ENCODE measurements at regions not wholly inside any gene's neighbourhood (a gene's known extent, or its start where the extent isn't known, plus 50 kb on each side); places are given as distances from the start of the nearest gene placed in this dataset.

DNA sequence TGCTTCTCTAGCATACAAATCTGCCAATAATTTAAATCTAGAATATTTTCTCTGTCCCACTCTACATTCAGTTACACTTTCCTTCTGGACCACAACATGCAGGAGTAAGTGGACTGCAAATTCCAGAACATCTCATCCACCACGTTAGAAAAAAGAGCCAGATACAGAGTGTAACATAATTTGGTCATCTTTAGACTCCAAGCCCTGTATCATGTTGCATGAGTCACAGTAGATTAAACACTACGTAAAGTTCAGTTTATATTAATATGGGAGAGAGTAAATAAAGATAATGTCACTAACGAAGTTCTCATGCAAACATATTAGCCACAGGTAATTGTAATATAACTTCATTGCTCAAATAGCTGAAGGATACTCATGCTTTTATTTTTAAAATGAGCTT is 327.0 kb downstream of the C6orf118 start:
- Mint-ChIP-seq H3K4me1 (ENCODE audit: insufficient read depth, unreplicated experiment) (no peaks in the 10 kb centered on the region), H3K4me3 (ENCODE audit: unreplicated experiment) (no peak overlapping the region), H3K36me3 (ENCODE audit: insufficient read depth, unreplicated experiment) (no peaks in the 10 kb centered on the region), H3K27ac (ENCODE audit: low read depth, unreplicated experiment) (no peak overlapping the region), H3K9me3 (ENCODE audit: unreplicated experiment) (peaks cover 5% of the 10 kb centered on the region), H3K27me3 (ENCODE audit: insufficient read depth, unreplicated experiment) (no peaks in the 10 kb centered on the region)
- intact Hi-C loops (cut with micrococcal nuclease), result no loop called here
- BruUV-seq (replicated peaks), result no TSS peak
- POLR2A ChIA-PET, result interaction anchor here (0.5 kb wide), 1 partner anchor 1679 kb away, joined by 3 read pairs; no protein-coding TSS in a partner anchor
- CTCF ChIA-PET, result interaction anchor here (0.6 kb wide), 1 partner anchor 405 kb away, joined by 3 read pairs; no protein-coding TSS in a partner anchor
- TF ChIP-seq, protein P1, sequence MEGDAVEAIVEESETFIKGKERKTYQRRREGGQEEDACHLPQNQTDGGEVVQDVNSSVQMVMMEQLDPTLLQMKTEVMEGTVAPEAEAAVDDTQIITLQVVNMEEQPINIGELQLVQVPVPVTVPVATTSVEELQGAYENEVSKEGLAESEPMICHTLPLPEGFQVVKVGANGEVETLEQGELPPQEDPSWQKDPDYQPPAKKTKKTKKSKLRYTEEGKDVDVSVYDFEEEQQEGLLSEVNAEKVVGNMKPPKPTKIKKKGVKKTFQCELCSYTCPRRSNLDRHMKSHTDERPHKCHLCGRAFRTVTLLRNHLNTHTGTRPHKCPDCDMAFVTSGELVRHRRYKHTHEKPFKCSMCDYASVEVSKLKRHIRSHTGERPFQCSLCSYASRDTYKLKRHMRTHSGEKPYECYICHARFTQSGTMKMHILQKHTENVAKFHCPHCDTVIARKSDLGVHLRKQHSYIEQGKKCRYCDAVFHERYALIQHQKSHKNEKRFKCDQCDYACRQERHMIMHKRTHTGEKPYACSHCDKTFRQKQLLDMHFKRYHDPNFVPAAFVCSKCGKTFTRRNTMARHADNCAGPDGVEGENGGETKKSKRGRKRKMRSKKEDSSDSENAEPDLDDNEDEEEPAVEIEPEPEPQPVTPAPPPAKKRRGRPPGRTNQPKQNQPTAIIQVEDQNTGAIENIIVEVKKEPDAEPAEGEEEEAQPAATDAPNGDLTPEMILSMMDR (IDR thresholded peaks at IDR 0.05; ENCODE audit: unreplicated experiment), result no peak
- DNase-seq (ENCODE audit: unreplicated experiment), result no peak

DNA sequence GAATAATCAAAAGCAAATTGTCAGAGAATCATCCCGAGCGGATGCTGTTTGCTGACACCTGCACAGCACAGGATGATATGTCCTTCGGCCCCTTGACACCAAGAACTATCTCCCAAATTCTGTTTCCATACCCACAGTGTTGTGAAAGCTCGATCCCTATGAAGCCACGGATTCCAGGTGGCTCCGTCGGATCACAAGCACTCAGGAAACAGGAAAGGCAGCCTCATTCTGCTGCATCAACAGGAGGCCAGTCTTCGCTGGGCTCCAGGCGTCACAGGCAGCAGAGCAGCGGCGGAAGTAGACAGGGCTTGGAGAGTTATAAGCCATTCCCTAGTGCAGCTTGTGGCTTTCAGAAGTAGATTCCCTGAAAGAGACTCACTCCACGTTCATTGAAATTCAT is 342.3 kb downstream of the C6orf118 start:
- H3K27me3 Mint-ChIP-seq (ENCODE audit: insufficient read depth, unreplicated experiment), result no peaks in the 10 kb centered on the region
- H3K27ac Mint-ChIP-seq (ENCODE audit: low read depth, unreplicated experiment), result no peak overlapping the region
- DNase-seq (ENCODE audit: unreplicated experiment), result no peak
- no TSS peak for BruUV-seq (replicated peaks)
- ChIA-PET CTCF (no interaction called here), POLR2A (interaction anchor here (0.5 to 1.1 kb wide), 2 partner anchors 215 to 792 kb away, joined by 3 to 4 read pairs; no protein-coding TSS in a partner anchor)
- intact Hi-C loops (cut with micrococcal nuclease), result no loop called here
- TF ChIP-seq, protein P1 (IDR thresholded peaks at IDR 0.05; ENCODE audit: unreplicated experiment), result no peak
- H3K4me3 Mint-ChIP-seq (ENCODE audit: unreplicated experiment), result no peak overlapping the region
- H3K36me3 Mint-ChIP-seq (ENCODE audit: insufficient read depth, unreplicated experiment), result no peaks in the 10 kb centered on the region
- no peaks in the 10 kb centered on the region for H3K9me3 Mint-ChIP-seq (ENCODE audit: unreplicated experiment)
- H3K4me1 Mint-ChIP-seq (ENCODE audit: insufficient read depth, unreplicated experiment), result no peaks in the 10 kb centered on the region

DNA sequence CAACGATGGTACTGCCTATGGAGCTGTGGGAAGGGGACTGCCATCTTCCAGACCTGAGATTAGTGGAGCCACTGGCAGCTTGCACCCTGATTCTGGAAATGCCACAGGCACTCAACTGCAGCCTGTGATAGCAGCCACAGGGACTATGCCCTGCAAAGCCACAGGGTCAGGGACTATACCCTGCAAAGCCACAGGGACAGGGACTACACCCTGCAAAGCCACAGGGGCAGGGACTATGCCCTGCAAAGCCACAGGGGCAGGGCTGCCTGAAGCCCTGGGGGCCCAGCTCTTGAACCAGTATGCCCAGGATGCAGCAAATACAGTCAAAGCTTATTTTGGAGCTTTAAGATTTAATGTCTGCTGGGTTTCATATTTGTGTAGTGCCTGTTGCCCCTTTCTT is 346.6 kb downstream of the C6orf118 start:
- Mint-ChIP-seq H3K9me3 (ENCODE audit: unreplicated experiment) (no peaks in the 10 kb centered on the region), H3K36me3 (ENCODE audit: insufficient read depth, unreplicated experiment) (no peaks in the 10 kb centered on the region), H3K4me3 (ENCODE audit: unreplicated experiment) (no peak overlapping the region), H3K27ac (ENCODE audit: low read depth, unreplicated experiment) (no peak overlapping the region), H3K4me1 (ENCODE audit: insufficient read depth, unreplicated experiment) (no peaks in the 10 kb centered on the region), H3K27me3 (ENCODE audit: insufficient read depth, unreplicated experiment) (no peaks in the 10 kb centered on the region)
- BruUV-seq (replicated peaks), result no TSS peak
- ChIA-PET CTCF (interaction anchor here (0.7 kb wide), 2 partner anchors 51 to 180 kb away, joined by 3 to 4 read pairs; no protein-coding TSS in a partner anchor), POLR2A (no interaction called here)
- DNase-seq (ENCODE audit: unreplicated experiment), result no peak
- TF ChIP-seq, protein P1 (IDR thresholded peaks at IDR 0.05; ENCODE audit: unreplicated experiment), result no peak
- intact Hi-C loops (cut with micrococcal nuclease), result no loop called here

DNA sequence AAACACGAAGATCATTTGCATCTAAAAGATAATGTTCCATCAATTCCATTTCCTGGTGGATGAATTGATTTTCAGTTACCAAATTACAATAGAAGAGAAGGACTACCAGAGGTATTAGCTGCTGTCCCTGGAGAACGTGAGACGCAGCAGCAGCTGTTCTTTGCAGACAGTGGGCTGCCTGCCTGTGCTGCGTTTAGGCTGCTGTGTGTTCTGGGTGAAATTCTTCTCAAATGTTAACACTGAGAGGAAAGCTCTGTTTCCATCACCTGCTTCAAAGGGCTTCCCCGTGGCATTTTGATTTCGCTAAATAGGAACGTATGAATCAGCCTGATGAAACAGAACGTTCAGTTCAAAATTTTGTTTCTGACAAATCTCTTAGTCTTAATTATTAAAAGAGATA is 362.2 kb downstream of the C6orf118 start:
- TF ChIP-seq, protein P1 (IDR thresholded peaks at IDR 0.05; ENCODE audit: unreplicated experiment), result no peak
- Mint-ChIP-seq H3K27me3 (ENCODE audit: insufficient read depth, unreplicated experiment) (no peaks in the 10 kb centered on the region), H3K27ac (ENCODE audit: low read depth, unreplicated experiment) (no peak overlapping the region), H3K9me3 (ENCODE audit: unreplicated experiment) (peaks cover 8% of the 10 kb centered on the region), H3K36me3 (ENCODE audit: insufficient read depth, unreplicated experiment) (no peaks in the 10 kb centered on the region), H3K4me1 (ENCODE audit: insufficient read depth, unreplicated experiment) (no peaks in the 10 kb centered on the region), H3K4me3 (ENCODE audit: unreplicated experiment) (no peak overlapping the region)
- intact Hi-C loops (cut with micrococcal nuclease), result no loop called here
- CTCF ChIA-PET, result interaction anchor here (0.8 kb wide), 1 partner anchor 284 kb away, joined by 4 read pairs; no protein-coding TSS in a partner anchor
- no TSS peak for BruUV-seq (replicated peaks)
- POLR2A ChIA-PET, result no interaction called here
- no peak for DNase-seq (ENCODE audit: unreplicated experiment)
